Heart left ventricle (tissue), 13 donors: ENCODE measurements at regions not wholly inside any gene's neighbourhood (a gene's known extent, or its start where the extent isn't known, plus 50 kb on each side); places are given as distances from the start of the nearest gene placed in this dataset.

Experiments
- POLR2A ChIP-seq, 2 donors: fragments of 450-650 bp; IDR thresholded peaks; one replicate each; pipeline ENCODE4 v1.6.1; 2017; ENCODE audit warnings: antibody characterized with exemption in 2 of 2, mild to moderate bottlenecking in 2 of 2, moderate library complexity in 2 of 2
- TF ChIP-seq, protein P1 (sequence below), 12 donors: fragments of 200-600 bp; sonication (generic) in 4 of 12; IDR thresholded peaks; one replicate each; pipeline versions ENCODE4 v1.5.0 to v1.8.0; 2018 to 2022; ENCODE audit warnings: antibody characterized with exemption in 12 of 12, mild to moderate bottlenecking in 5 of 12
- donor health status: ischemic (EF 13 %, LVEDD 7.1; RV severe dilation, severe dysfunction).
- donor health status: DM: no; HTN: yes; CAD: no.
- donor health status: DM: no; HTN: no; CAD: no.
- donor health status: ischemic (EF 25% LVEDD 6.9; RV normal size, moderate dysfunction).
- donor health status: ischemic (EF 25% LVEDD 5.7; RV mildly dilated, moderate dysfunction).
- donor health status: ischemic (EF 35%, LVEDD 5.7; RV mildly dilated, moderate dysfunction).
- donor health status: nonischemic (EF 11% LVEDD 7.7; RV severe dilation, severe dysfunction).
- donor health status: DM: yes; HTN: yes; CAD: no.
- donor health status: PGD.
- donor health status: ischemic (EF 29% LVEDD 5.4; RV normal size, mild dysfunction).
- donor health status: nonischemic (EF 23%, LVEDD 6.1; RV moderate dilation, normal function).

DNA sequence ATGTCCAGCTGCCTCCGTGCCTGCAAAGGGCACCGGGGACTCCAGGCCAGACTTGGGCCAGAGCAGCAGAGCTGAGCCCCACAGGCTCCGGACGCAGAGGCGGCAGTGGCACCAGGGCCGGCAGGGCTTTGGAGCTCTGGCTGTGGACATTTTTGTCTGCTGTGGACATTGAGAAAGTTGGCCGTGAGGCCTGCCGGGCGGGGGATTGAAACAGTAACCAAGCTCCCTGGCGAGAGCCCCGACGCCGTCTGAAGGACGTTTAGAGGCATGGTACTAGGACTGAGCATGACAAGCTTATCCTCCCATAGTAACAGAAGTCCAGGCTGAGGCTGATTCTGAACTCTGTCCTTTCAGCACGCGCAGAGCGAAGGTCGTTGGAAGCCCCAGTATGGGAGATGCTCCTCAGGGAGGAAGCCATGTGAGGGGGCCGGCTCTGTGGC is 323.8 kb downstream of the AMY1C start:
- TF ChIP-seq, protein P1, sequence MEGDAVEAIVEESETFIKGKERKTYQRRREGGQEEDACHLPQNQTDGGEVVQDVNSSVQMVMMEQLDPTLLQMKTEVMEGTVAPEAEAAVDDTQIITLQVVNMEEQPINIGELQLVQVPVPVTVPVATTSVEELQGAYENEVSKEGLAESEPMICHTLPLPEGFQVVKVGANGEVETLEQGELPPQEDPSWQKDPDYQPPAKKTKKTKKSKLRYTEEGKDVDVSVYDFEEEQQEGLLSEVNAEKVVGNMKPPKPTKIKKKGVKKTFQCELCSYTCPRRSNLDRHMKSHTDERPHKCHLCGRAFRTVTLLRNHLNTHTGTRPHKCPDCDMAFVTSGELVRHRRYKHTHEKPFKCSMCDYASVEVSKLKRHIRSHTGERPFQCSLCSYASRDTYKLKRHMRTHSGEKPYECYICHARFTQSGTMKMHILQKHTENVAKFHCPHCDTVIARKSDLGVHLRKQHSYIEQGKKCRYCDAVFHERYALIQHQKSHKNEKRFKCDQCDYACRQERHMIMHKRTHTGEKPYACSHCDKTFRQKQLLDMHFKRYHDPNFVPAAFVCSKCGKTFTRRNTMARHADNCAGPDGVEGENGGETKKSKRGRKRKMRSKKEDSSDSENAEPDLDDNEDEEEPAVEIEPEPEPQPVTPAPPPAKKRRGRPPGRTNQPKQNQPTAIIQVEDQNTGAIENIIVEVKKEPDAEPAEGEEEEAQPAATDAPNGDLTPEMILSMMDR (IDR thresholded peaks at IDR 0.05): no peak
- no peak for TF ChIP-seq POLR2A (IDR thresholded peaks at IDR 0.05)
